ENCODE measurements at regions not wholly inside any gene's neighbourhood (a gene's known extent, or its start where the extent isn't known, plus 50 kb on each side); places are given as distances from the start of the nearest gene placed in this dataset.
"Not testable (repeated sequence)": the region's sequence is repeated elsewhere in the genome, so short reads cannot be mapped to it uniquely, and the experiment has no call there.

DNA sequence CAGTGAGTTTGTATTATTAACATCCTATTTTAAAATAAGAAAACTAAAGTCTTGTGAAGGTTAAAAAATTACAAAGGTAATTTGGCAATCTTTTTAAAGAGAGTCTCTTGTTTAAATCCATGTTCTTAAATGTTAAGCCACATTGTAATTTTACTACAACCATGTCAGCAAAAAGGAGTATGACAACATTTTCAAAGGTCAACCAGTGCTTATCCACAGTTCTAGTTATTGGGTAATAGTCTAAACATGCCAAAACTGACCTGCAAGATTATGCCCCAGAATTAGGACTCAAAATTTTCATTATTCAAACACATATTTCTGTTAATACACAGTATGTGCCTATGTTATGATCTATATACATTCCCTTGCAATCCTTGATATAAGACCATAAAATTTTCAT is 1312.6 kb upstream of the CHAC2 start:
- Histone ChIP-seq H3K9ac (ENCODE audit: low read depth, low read length) (no peak overlapping the region), H3K4me3 (ENCODE audit: low read length) (no peak overlapping the region), H3K27me3 (ENCODE audit: insufficient read depth, low read length) (no peaks in the 10 kb centered on the region), H3K27ac (ENCODE audit: low read length) (no peak overlapping the region), H3K9me3 (ENCODE audit: insufficient read depth, low read depth, low read length) (no peaks in the 10 kb centered on the region), H3K36me3 (ENCODE audit: insufficient read depth, low read depth, low read length) (no peaks in the 10 kb centered on the region), H3K4me1 (ENCODE audit: insufficient read depth, low read length) (peaks cover 22% of the 10 kb centered on the region; the same call in 1 of the 2 replicates)

DNA sequence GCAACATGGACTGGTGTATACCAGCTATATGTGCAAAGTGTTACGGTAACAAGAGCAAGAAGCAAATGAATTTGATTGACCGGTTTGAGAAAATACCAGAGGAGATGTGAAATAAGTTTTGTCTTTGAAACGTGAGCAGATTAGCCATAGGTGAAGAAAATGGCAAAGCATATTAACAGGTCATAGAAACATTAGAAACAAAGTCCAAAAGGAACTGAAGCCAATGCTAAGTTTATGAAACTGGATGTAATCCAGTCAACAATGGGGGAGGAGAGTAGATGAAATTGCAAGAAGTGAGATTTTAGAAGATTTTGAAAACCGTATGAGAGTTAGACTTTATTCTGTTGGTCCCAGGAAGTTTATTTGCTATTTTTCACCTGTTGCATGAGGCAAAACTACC is 1315.4 kb upstream of the CHAC2 start:
- no peaks in the 10 kb centered on the region for H3K27me3 ChIP-seq (ENCODE audit: insufficient read depth, low read length)
- H3K4me3 ChIP-seq (ENCODE audit: low read length) = no peak overlapping the region
- H3K4me1 ChIP-seq (ENCODE audit: insufficient read depth, low read length) = peaks cover 14% of the 10 kb centered on the region; the same call in 1 of the 2 replicates
- H3K27ac ChIP-seq (ENCODE audit: low read length) = no peak overlapping the region
- H3K36me3 ChIP-seq (ENCODE audit: insufficient read depth, low read depth, low read length) = no peaks in the 10 kb centered on the region
- no peaks in the 10 kb centered on the region for H3K9me3 ChIP-seq (ENCODE audit: insufficient read depth, low read depth, low read length)
- H3K9ac ChIP-seq (ENCODE audit: low read depth, low read length) = no peak overlapping the region

GRCh38 chr2:52445686-52446085 is 1321.9 kb upstream of the CHAC2 start:
- Histone ChIP-seq H3K9me3 (ENCODE audit: insufficient read depth, low read depth, low read length) (no peaks in the 10 kb centered on the region), H3K27ac (ENCODE audit: low read length) (no peak overlapping the region), H3K4me1 (ENCODE audit: insufficient read depth, low read length) (peaks cover 7% of the 10 kb centered on the region), H3K4me3 (ENCODE audit: low read length) (no peak overlapping the region), H3K27me3 (ENCODE audit: insufficient read depth, low read length) (no peaks in the 10 kb centered on the region), H3K36me3 (ENCODE audit: insufficient read depth, low read depth, low read length) (no peaks in the 10 kb centered on the region), H3K9ac (ENCODE audit: low read depth, low read length) (no peak overlapping the region)

DNA sequence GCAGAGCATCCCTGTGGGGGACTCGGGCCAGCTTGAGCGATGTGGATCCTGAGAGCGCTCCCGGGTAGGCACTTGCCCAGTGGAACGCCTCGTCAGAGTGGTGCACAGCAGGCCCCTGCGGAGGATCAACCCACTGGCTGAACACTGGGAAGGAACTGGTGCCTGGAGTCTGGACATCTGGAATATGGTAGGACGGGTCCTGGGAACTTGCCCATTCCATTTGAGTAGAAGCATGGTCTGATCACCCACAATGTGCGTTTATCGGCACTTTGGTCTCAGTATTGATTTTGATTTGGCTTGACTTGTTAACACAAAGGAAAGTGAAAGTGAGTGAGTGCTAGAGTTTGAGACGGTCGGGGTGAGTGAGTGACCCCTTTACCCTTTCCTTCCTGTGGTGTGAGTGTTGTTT is 1336.2 kb upstream of the CHAC2 start:
- H3K27ac ChIP-seq (ENCODE audit: low read length) = no peak overlapping the region
- H3K4me1 ChIP-seq (ENCODE audit: insufficient read depth, low read length) = peaks cover 5% of the 10 kb centered on the region; the same call in 1 of the 2 replicates
- H3K36me3 ChIP-seq (ENCODE audit: insufficient read depth, low read depth, low read length) = no peaks in the 10 kb centered on the region
- H3K9ac ChIP-seq (ENCODE audit: low read depth, low read length) = no peak overlapping the region
- H3K9me3 ChIP-seq (ENCODE audit: insufficient read depth, low read depth, low read length) = no peaks in the 10 kb centered on the region
- no peak overlapping the region for H3K4me3 ChIP-seq (ENCODE audit: low read length)
- no peaks in the 10 kb centered on the region for H3K27me3 ChIP-seq (ENCODE audit: insufficient read depth, low read length)

- Histone ChIP-seq H3K36me3 (ENCODE audit: insufficient read depth, low read depth, low read length) (no peaks in the 10 kb centered on the region), H3K9me3 (ENCODE audit: insufficient read depth, low read depth, low read length) (no peaks in the 10 kb centered on the region), H3K4me3 (ENCODE audit: low read length) (no peak overlapping the region), H3K4me1 (ENCODE audit: insufficient read depth, low read length) (peaks cover 5% of the 10 kb centered on the region; the same call in 1 of the 2 replicates), H3K27me3 (ENCODE audit: insufficient read depth, low read length) (no peaks in the 10 kb centered on the region), H3K27ac (ENCODE audit: low read length) (no peak overlapping the region), H3K9ac (ENCODE audit: low read depth, low read length) (no peak overlapping the region)
Measured at GRCh38 chr2:52429740-52430139, 1337.9 kb upstream of the CHAC2 start.

GRCh38 chr2:52429171-52429570 is 1338.4 kb upstream of the CHAC2 start:
- H3K27ac ChIP-seq (ENCODE audit: low read length) = no peak overlapping the region
- no peaks in the 10 kb centered on the region for H3K36me3 ChIP-seq (ENCODE audit: insufficient read depth, low read depth, low read length)
- no peak overlapping the region for H3K9ac ChIP-seq (ENCODE audit: low read depth, low read length)
- no peaks in the 10 kb centered on the region for H3K27me3 ChIP-seq (ENCODE audit: insufficient read depth, low read length)
- H3K9me3 ChIP-seq (ENCODE audit: insufficient read depth, low read depth, low read length) = no peaks in the 10 kb centered on the region
- H3K4me3 ChIP-seq (ENCODE audit: low read length) = no peak overlapping the region
- H3K4me1 ChIP-seq (ENCODE audit: insufficient read depth, low read length) = peaks cover 5% of the 10 kb centered on the region; the same call in 1 of the 2 replicates

- Histone ChIP-seq H3K9me3 (ENCODE audit: insufficient read depth, low read depth, low read length) (no peaks in the 10 kb centered on the region), H3K9ac (ENCODE audit: low read depth, low read length) (no peak overlapping the region), H3K4me3 (ENCODE audit: low read length) (no peak overlapping the region), H3K36me3 (ENCODE audit: insufficient read depth, low read depth, low read length) (no peaks in the 10 kb centered on the region), H3K27me3 (ENCODE audit: insufficient read depth, low read length) (no peaks in the 10 kb centered on the region), H3K27ac (ENCODE audit: low read length) (no peak overlapping the region), H3K4me1 (ENCODE audit: insufficient read depth, low read length) (peaks cover 5% of the 10 kb centered on the region; the same call in 1 of the 2 replicates)
Measured at GRCh38 chr2:52428224-52428623, 1339.4 kb upstream of the CHAC2 start.

GRCh38 chr2:52423655-52424054 is 1343.9 kb upstream of the CHAC2 start:
- Histone ChIP-seq H3K36me3 (ENCODE audit: insufficient read depth, low read depth, low read length) (no peaks in the 10 kb centered on the region), H3K4me1 (ENCODE audit: insufficient read depth, low read length) (peaks cover 4% of the 10 kb centered on the region; the same call in 1 of the 2 replicates), H3K4me3 (ENCODE audit: low read length) (no peak overlapping the region), H3K9ac (ENCODE audit: low read depth, low read length) (no peak overlapping the region), H3K27me3 (ENCODE audit: insufficient read depth, low read length) (no peaks in the 10 kb centered on the region), H3K9me3 (ENCODE audit: insufficient read depth, low read depth, low read length) (peaks cover 18% of the 10 kb centered on the region), H3K27ac (ENCODE audit: low read length) (no peak overlapping the region)

DNA sequence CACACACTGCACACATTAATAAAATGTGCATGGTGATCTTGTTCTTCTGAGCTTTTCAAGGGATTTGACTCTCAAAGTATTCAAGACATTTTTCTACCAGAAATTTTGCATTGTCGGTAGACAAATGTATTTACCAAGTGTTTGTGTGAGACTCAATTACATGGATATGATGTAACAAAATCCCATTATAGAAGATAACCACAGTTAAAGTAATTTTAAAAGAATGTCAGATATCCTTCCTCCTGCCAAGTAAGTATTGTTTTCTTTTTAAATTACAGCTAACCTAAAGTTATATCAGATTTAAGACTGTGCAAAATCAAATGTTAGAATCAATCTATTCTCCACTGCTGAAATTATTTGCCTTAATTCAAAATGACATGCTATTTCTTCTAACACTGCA is 1344.5 kb upstream of the CHAC2 start:
- H3K36me3 ChIP-seq (ENCODE audit: insufficient read depth, low read depth, low read length) = no peaks in the 10 kb centered on the region
- no peaks in the 10 kb centered on the region for H3K27me3 ChIP-seq (ENCODE audit: insufficient read depth, low read length)
- peaks cover 22% of the 10 kb centered on the region for H3K9me3 ChIP-seq (ENCODE audit: insufficient read depth, low read depth, low read length)
- no peak overlapping the region for H3K4me3 ChIP-seq (ENCODE audit: low read length)
- H3K9ac ChIP-seq (ENCODE audit: low read depth, low read length) = no peak overlapping the region
- no peak overlapping the region for H3K27ac ChIP-seq (ENCODE audit: low read length)
- no peaks in the 10 kb centered on the region; the same call in 1 of the 2 replicates for H3K4me1 ChIP-seq (ENCODE audit: insufficient read depth, low read length)

- H3K9me3 ChIP-seq (ENCODE audit: insufficient read depth, low read depth, low read length) = peaks cover 22% of the 10 kb centered on the region
- H3K27me3 ChIP-seq (ENCODE audit: insufficient read depth, low read length) = no peaks in the 10 kb centered on the region
- H3K27ac ChIP-seq (ENCODE audit: low read length) = no peak overlapping the region
- H3K4me3 ChIP-seq (ENCODE audit: low read length) = no peak overlapping the region
- 0 out of 2 replicates have a peak, but pooled peaks cover 3% of the 10 kb centered on the region for H3K4me1 ChIP-seq (ENCODE audit: insufficient read depth, low read length)
- H3K9ac ChIP-seq (ENCODE audit: low read depth, low read length) = no peak overlapping the region
- no peaks in the 10 kb centered on the region for H3K36me3 ChIP-seq (ENCODE audit: insufficient read depth, low read depth, low read length)
Measured at GRCh38 chr2:52416340-52416739, 1351.3 kb upstream of the CHAC2 start.

GRCh38 chr2:52414561-52415295 is 1352.9 kb upstream of the CHAC2 start:
- Histone ChIP-seq H3K4me1 (ENCODE audit: insufficient read depth, low read length) (0 out of 2 replicates have a peak, but pooled peaks cover 3% of the 10 kb centered on the region), H3K36me3 (ENCODE audit: insufficient read depth, low read depth, low read length) (no peaks in the 10 kb centered on the region), H3K9me3 (ENCODE audit: insufficient read depth, low read depth, low read length) (peaks cover 13% of the 10 kb centered on the region), H3K27me3 (ENCODE audit: insufficient read depth, low read length) (no peaks in the 10 kb centered on the region), H3K9ac (ENCODE audit: low read depth, low read length) (no peak overlapping the region), H3K4me3 (ENCODE audit: low read length) (no peak overlapping the region), H3K27ac (ENCODE audit: low read length) (no peak overlapping the region)

GRCh38 chr2:52409308-52410118 is 1358.1 kb upstream of the CHAC2 start:
- not testable (repeated sequence) for H3K27me3 ChIP-seq (ENCODE audit: insufficient read depth, low read length); H3K36me3 ChIP-seq (ENCODE audit: insufficient read depth, low read depth, low read length); H3K9ac ChIP-seq (ENCODE audit: low read depth, low read length); H3K27ac ChIP-seq (ENCODE audit: low read length); H3K4me3 ChIP-seq (ENCODE audit: low read length); H3K4me1 ChIP-seq (ENCODE audit: insufficient read depth, low read length); H3K9me3 ChIP-seq (ENCODE audit: insufficient read depth, low read depth, low read length)
